Fibroblast of lung (primary cell): ENCODE measurements at regions not wholly inside any gene's neighbourhood (a gene's known extent, or its start where the extent isn't known, plus 50 kb on each side); places are given as distances from the start of the nearest gene placed in this dataset.
"Not testable (repeated sequence)": the region's sequence is repeated elsewhere in the genome, so short reads cannot be mapped to it uniquely, and the experiment has no call there.

Source experiments
- DNase-seq, 2 donors: peaks; one replicate each; pipeline versions ENCODE4 v3.0.0 to v3.0.0-alpha.2; 2010; ENCODE audit warnings: low read depth in 2 of 2
- H2AFZ ChIP-seq: 2 replicates; pipeline ENCODE4 v1.5.1; 2012; ENCODE audit warnings: low read length, control low read depth, inconsistent platforms
- H3K27ac ChIP-seq: 2 replicates; pipeline ENCODE4 v1.5.1; 2011; ENCODE audit warnings: low read length, control low read depth; ENCODE audit not compliant: insufficient read depth
- H3K27me3 ChIP-seq: 2 replicates; pipeline ENCODE4 v1.5.1; 2011; ENCODE audit warnings: mild to moderate bottlenecking, low read length; ENCODE audit not compliant: control insufficient read depth, insufficient read depth
- H3K36me3 ChIP-seq: 2 replicates; pipeline ENCODE4 v1.5.1; 2011; ENCODE audit warnings: low read length; ENCODE audit not compliant: control insufficient read depth, insufficient read depth
- H3K4me1 ChIP-seq: 2 replicates; pipeline ENCODE4 v1.5.1; 2011; ENCODE audit warnings: low read length; ENCODE audit not compliant: control insufficient read depth, insufficient read depth; ENCODE audit errors: extremely low read depth
- H3K4me2 ChIP-seq: 2 replicates; pipeline ENCODE4 v1.5.1; 2011; ENCODE audit warnings: low read length, control low read depth; ENCODE audit not compliant: insufficient read depth; ENCODE audit errors: extremely low read depth
- H3K4me3 ChIP-seq, 4 experiments: fragments of 200-600 bp in 1 of 4; sonication (generic) in 1 of 4; replicated peaks in 1 of 4; 2 replicates each; pipeline ENCODE4 v1.5.1; 2011 to 2016; ENCODE audit warnings: low read length in 4 of 4, low read depth in 3 of 4, mild to moderate bottlenecking in 3 of 4, control low read depth in 2 of 4, inconsistent platforms in 1 of 4, mixed read lengths in 1 of 4; ENCODE audit not compliant: insufficient read depth in 1 of 4; ENCODE audit errors: control extremely low read depth in 1 of 4
- H3K79me2 ChIP-seq: 2 replicates; pipeline ENCODE4 v1.5.1; 2012; ENCODE audit warnings: mild to moderate bottlenecking, low read length, inconsistent platforms; ENCODE audit not compliant: control insufficient read depth, insufficient read depth
- H3K9ac ChIP-seq: 2 replicates; pipeline ENCODE4 v1.5.1; 2011; ENCODE audit warnings: mild to moderate bottlenecking, low read length, control low read depth; ENCODE audit not compliant: insufficient read depth
- H3K9me3 ChIP-seq: 2 replicates; pipeline ENCODE4 v1.5.1; 2012; ENCODE audit warnings: low read depth, low read length; ENCODE audit not compliant: control insufficient read depth, insufficient read depth
- H4K20me1 ChIP-seq: 2 replicates; pipeline ENCODE4 v1.5.1; 2011; ENCODE audit warnings: low read length; ENCODE audit not compliant: control insufficient read depth, insufficient read depth; ENCODE audit errors: extremely low read depth
- CTCF ChIP-seq, 2 donors: IDR thresholded peaks in 1 of 2; conservative IDR thresholded peaks in 1 of 2; 1 replicate in 1 of 2; 2 replicates in 1 of 2; pipeline ENCODE4 v1.5.1; 2011 to 2012; ENCODE audit warnings: low read length in 2 of 2, control low read depth in 1 of 2, inconsistent platforms in 1 of 2, low read depth in 1 of 2, mild to moderate bottlenecking in 1 of 2
- EZH2 ChIP-seq: IDR thresholded peaks from 2 replicates; pipeline ENCODE4 v1.5.1; 2012; ENCODE audit warnings: low read length, control low read depth, mild to moderate bottlenecking; ENCODE audit errors: missing control alignments

GRCh38 chr17:16875662-16876061 lies 96.3 kb downstream of the TNFRSF13B start:
- Histone ChIP-seq H3K27me3 (no peaks in the 10 kb centered on the region), H3K4me1 (no peaks in the 10 kb centered on the region), H3K36me3 (no peaks in the 10 kb centered on the region), H3K4me2 (no peak overlapping the region), H3K79me2 (no peaks in the 10 kb centered on the region), H2AFZ (no peak overlapping the region), H3K4me3 (no peak overlapping the region), H3K9ac (no peak overlapping the region), H4K20me1 (no peaks in the 10 kb centered on the region), H3K9me3 (no peaks in the 10 kb centered on the region), H3K27ac (no peak overlapping the region)
- DNase-seq = peak in 1 of 2 donors; percentile 15
- TF ChIP-seq EZH2 (no peak), CTCF (conservative IDR thresholded peaks at IDR 0.05 in 1 of 2, IDR thresholded peaks at IDR 0.05 in 1 of 2; ENCODE audit: low read depth in 1 of 2, low read length in 2 of 2) (no peak)

- H3K27ac ChIP-seq, DNase-seq, H3K4me1 ChIP-seq, H4K20me1 ChIP-seq, H3K9me3 ChIP-seq, H3K36me3 ChIP-seq, H3K27me3 ChIP-seq, H2AFZ ChIP-seq, H3K4me3 ChIP-seq, H3K4me2 ChIP-seq, H3K9ac ChIP-seq, H3K79me2 ChIP-seq: not testable (repeated sequence)
Observed at GRCh38 chr17:16874216-16874615, 97.7 kb downstream of the TNFRSF13B start.

GRCh38 chr17:16873174-16874035 lies 98.5 kb downstream of the TNFRSF13B start:
- H3K27ac ChIP-seq = no peak overlapping the region
- H3K4me2 ChIP-seq = no peak overlapping the region
- no peaks in the 10 kb centered on the region for H3K36me3 ChIP-seq
- no peaks in the 10 kb centered on the region for H3K27me3 ChIP-seq
- no peaks in the 10 kb centered on the region for H3K4me1 ChIP-seq
- no peaks in the 10 kb centered on the region for H4K20me1 ChIP-seq
- H3K79me2 ChIP-seq = no peaks in the 10 kb centered on the region
- no peak for DNase-seq
- no peaks in the 10 kb centered on the region for H3K9me3 ChIP-seq
- no peak overlapping the region for H3K4me3 ChIP-seq
- no peak overlapping the region for H3K9ac ChIP-seq
- H2AFZ ChIP-seq = no peak overlapping the region
- peak; percentile 18 to 46 for TF ChIP-seq CTCF (conservative IDR thresholded peaks at IDR 0.05 in 1 of 2, IDR thresholded peaks at IDR 0.05 in 1 of 2; ENCODE audit: low read depth in 1 of 2, low read length in 2 of 2)
- no peak for TF ChIP-seq EZH2
